ENCODE measurements at regions not wholly inside any gene's neighbourhood (a gene's known extent, or its start where the extent isn't known, plus 50 kb on each side); places are given as distances from the start of the nearest gene placed in this dataset.

- H3K4me2 ChIP-seq = no peak overlapping the region
- no peak for TF ChIP-seq CTCF (conservative IDR thresholded peaks at IDR 0.05; ENCODE audit: low read depth in 2 of 2)
- no peak for TF ChIP-seq EZH2 (IDR thresholded peaks at IDR 0.05; ENCODE audit: low read depth, unreplicated experiment)
- TF ChIP-seq STAT1 (IDR thresholded peaks at IDR 0.05; ENCODE audit: unreplicated experiment) = no peak
- TF ChIP-seq CREB1 (CRISPR knock-in tag; IDR thresholded peaks at IDR 0.05; ENCODE audit: low read depth) = no peak
- Mint-ChIP-seq H3K27ac (no peak overlapping the region), H3K4me3 (no peak overlapping the region), H3K9me3 (no peaks in the 10 kb centered on the region; the same call in 1 of the 3 replicates), H3K4me1 (peaks cover 16% of the 10 kb centered on the region), H3K36me3 (ENCODE audit: low read depth) (peaks cover 5% of the 10 kb centered on the region; the same call in 1 of the 3 replicates), H3K27me3 (ENCODE audit: insufficient read depth, low read depth, poor library complexity) (no peaks in the 10 kb centered on the region)
- H3K4me3 ChIP-seq = no peak overlapping the region
- H3K27ac ChIP-seq (ENCODE audit: low read depth) = no peak overlapping the region
- no peaks in the 10 kb centered on the region for H3K36me3 ChIP-seq (ENCODE audit: insufficient read depth)
- peak overlapping the region; percentile 23; the same call in 1 of the 2 replicates for H2AFZ ChIP-seq
- H4K20me1 ChIP-seq (replicated peaks; ENCODE audit: insufficient read depth) = no peaks in the 10 kb centered on the region
- no peaks in the 10 kb centered on the region for H3K79me2 ChIP-seq (replicated peaks; ENCODE audit: insufficient read depth)
- peaks cover 13% of the 10 kb centered on the region; the same call in 1 of the 2 replicates for H3K4me1 ChIP-seq (ENCODE audit: insufficient read depth)
- no peak for DNase-seq (ENCODE audit: low spot score)
- H3K27me3 ChIP-seq (ENCODE audit: insufficient read depth) = no peaks in the 10 kb centered on the region
- ATAC-seq = no peak
- no peaks in the 10 kb centered on the region for H3F3A ChIP-seq (replicated peaks; ENCODE audit: low read depth)
- no peaks in the 10 kb centered on the region for H3K9me2 ChIP-seq (ENCODE audit: insufficient read depth)
Observed at GRCh38 chr18:73688161-73688560, 459.5 kb downstream of the FBXO15 start.

- peaks cover 6% of the 10 kb centered on the region; the same call in 1 of the 2 replicates for H3K4me1 ChIP-seq (ENCODE audit: insufficient read depth)
- no peaks in the 10 kb centered on the region for H3K79me2 ChIP-seq (replicated peaks; ENCODE audit: insufficient read depth)
- Mint-ChIP-seq H3K27ac (no peak overlapping the region), H3K4me1 (peaks cover 6% of the 10 kb centered on the region), H3K9me3 (no peaks in the 10 kb centered on the region; the same call in 2 of the 3 replicates), H3K36me3 (ENCODE audit: low read depth) (no peaks in the 10 kb centered on the region), H3K4me3 (no peak overlapping the region), H3K27me3 (ENCODE audit: insufficient read depth, low read depth, poor library complexity) (no peaks in the 10 kb centered on the region)
- no peak overlapping the region for H3K4me2 ChIP-seq
- no peaks in the 10 kb centered on the region for H3K9me2 ChIP-seq (ENCODE audit: insufficient read depth)
- H3K27me3 ChIP-seq (ENCODE audit: insufficient read depth) = no peaks in the 10 kb centered on the region
- ATAC-seq = no peak
- no peaks in the 10 kb centered on the region for H3K36me3 ChIP-seq (ENCODE audit: insufficient read depth)
- no peak overlapping the region for H3K4me3 ChIP-seq
- DNase-seq (ENCODE audit: low spot score) = no peak
- TF ChIP-seq POLR2AphosphoS5 (IDR thresholded peaks at IDR 0.05; ENCODE audit: low read depth) (no peak), CTCF (conservative IDR thresholded peaks at IDR 0.05; ENCODE audit: low read depth in 2 of 2) (no peak), NANOG (IDR thresholded peaks at IDR 0.05; ENCODE audit: borderline replicate concordance) (no peak)
- no peak overlapping the region for H3K27ac ChIP-seq (ENCODE audit: low read depth)
- H2AFZ ChIP-seq = no peak overlapping the region
- H4K20me1 ChIP-seq (replicated peaks; ENCODE audit: insufficient read depth) = no peaks in the 10 kb centered on the region
- H3F3A ChIP-seq (replicated peaks; ENCODE audit: low read depth) = no peaks in the 10 kb centered on the region
Observed at GRCh38 chr18:73684647-73685046, 463.0 kb downstream of the FBXO15 start.

All from GM23338 (cell line).